ENCODE measurements at regions not wholly inside any gene's neighbourhood (a gene's known extent, or its start where the extent isn't known, plus 50 kb on each side); places are given as distances from the start of the nearest gene placed in this dataset.

DNA sequence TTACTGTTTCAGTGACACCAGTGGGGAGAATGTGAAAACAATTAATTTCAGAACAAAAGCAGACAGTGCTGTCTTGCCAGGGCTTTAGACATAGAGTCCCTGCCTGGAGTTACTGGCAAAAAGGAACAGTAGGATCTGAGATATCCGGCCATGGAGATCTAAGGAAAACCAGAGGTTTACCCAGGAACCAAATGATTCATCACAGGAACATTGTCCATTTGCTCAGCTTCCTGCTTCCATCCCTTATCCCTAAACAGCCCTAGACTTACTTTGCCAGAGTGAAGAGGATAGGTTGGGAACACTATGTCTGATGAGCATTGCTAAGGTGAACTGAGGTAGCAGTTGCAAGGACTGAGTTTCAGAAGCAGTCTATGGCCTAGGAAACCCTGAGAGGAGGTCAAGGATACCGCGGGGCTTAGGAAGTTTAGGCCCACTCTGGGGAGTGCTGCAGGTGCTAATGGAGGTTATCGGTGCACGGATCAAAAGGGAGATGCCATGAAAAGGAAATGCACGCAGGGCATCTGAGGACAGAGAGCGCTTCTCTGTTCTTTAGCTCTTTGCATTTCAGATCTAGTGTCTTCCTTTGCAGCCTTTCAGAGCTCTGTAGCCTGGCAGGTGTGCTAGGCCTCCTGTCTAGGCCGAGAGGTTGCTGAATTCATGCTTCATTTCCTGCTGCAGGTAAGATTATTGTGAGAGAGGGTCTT, 223.9 kb downstream of the CDCA7 start:
- TF ChIP-seq POLR2A (IDR thresholded peaks at IDR 0.05; ENCODE audit: control extremely low read depth in 1 of 2, low read depth in 2 of 2, low read length in 2 of 2) (no peak), POLR2AphosphoS5 (IDR thresholded peaks at IDR 0.05; ENCODE audit: low read depth, low read length) (no peak), ATF3 (IDR thresholded peaks at IDR 0.05; ENCODE audit: insufficient read depth, low read depth, low read length) (no peak), NANOG (IDR thresholded peaks at IDR 0.05; ENCODE audit: insufficient read depth, low read depth, low read length, poor library complexity, severe bottlenecking) (no peak), CHD2 (IDR thresholded peaks at IDR 0.05; ENCODE audit: low read length) (no peak), PHF8 (conservative IDR thresholded peaks at IDR 0.05; ENCODE audit: low read depth, low read length) (no peak), GABPA (IDR thresholded peaks at IDR 0.05; ENCODE audit: borderline replicate concordance, insufficient read depth, low read length) (no peak)
- TF ChIP-seq, protein P1, sequence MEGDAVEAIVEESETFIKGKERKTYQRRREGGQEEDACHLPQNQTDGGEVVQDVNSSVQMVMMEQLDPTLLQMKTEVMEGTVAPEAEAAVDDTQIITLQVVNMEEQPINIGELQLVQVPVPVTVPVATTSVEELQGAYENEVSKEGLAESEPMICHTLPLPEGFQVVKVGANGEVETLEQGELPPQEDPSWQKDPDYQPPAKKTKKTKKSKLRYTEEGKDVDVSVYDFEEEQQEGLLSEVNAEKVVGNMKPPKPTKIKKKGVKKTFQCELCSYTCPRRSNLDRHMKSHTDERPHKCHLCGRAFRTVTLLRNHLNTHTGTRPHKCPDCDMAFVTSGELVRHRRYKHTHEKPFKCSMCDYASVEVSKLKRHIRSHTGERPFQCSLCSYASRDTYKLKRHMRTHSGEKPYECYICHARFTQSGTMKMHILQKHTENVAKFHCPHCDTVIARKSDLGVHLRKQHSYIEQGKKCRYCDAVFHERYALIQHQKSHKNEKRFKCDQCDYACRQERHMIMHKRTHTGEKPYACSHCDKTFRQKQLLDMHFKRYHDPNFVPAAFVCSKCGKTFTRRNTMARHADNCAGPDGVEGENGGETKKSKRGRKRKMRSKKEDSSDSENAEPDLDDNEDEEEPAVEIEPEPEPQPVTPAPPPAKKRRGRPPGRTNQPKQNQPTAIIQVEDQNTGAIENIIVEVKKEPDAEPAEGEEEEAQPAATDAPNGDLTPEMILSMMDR (IDR thresholded peaks at IDR 0.05; ENCODE audit: control extremely low read depth in 1 of 3, insufficient read depth in 1 of 3, low read depth in 1 of 3, low read length in 3 of 3), result no peak
